ENCODE measurements at regions not wholly inside any gene's neighbourhood (a gene's known extent, or its start where the extent isn't known, plus 50 kb on each side); places are given as distances from the start of the nearest gene placed in this dataset.
"Not testable (repeated sequence)": the region's sequence is repeated elsewhere in the genome, so short reads cannot be mapped to it uniquely, and the experiment has no call there.

DNA sequence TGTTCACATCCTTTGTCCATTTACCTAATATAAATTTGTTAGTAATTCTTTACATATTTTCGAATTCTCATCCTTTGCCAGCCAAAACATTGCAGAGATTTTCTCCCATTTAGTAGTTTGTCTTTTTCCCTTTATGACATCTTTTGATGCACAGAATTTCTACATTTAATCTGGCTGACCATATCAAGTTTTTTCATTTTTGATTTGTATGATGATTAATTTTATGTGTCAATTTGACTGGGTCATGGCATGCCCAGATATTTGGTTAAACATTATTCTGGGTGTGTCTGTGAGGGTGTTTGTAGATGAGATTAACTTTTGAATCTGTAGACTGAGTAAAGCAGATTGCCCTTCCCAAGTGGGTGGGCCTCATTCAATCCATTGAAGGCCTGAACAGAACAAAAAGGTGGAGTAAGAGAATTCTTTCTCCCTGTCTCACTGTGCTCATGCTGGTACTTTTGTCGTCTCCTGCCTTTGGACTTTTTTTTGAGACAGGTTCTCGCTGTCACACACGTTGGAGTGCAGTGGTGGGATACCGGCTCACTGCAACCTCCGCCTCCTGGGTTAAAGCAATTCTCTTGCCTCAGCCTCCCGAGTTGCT, 72.1 kb upstream of the EPB41L1 start:
- no peak for DNase-seq

DNA sequence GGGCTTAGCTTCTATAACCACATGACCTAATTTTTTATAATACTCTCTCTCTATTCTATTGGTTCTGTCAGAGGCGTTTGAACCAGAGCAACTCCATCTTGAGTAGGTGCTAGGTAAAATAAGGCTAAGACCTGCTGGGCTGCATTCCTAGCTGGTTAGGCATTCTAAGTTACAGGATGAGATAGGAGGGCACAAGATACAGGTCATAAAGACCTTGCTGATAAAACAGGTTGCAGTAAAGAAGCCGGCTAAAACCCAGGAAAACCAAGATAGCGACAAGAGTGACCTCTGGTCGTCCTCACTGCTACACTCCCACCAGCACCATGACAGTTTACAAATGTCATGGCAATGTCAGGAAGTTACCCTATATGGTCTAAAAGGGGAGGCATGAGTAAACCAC, 71.3 kb upstream of the EPB41L1 start:
- DNase-seq: not testable (repeated sequence)

DNA sequence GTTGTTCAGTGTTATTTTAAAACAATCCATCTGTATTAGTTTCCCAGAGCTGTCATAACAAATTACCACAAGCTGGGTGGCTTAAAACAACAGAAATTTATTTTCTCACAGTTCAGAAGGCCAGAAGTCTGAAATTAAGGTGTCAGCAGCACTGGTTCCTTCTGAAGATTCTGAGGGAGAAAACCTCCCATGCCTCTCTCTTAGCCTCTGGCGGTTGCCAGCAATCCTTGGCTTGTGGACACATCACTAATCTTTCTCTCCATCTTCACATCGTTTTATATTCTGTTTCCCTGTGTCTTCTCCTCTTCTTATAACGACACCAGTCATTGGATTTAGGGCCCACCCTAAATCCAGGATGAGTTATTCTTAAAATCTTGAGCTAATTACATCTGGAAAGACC, 70.2 kb upstream of the EPB41L1 start:
- no peak for DNase-seq

DNA sequence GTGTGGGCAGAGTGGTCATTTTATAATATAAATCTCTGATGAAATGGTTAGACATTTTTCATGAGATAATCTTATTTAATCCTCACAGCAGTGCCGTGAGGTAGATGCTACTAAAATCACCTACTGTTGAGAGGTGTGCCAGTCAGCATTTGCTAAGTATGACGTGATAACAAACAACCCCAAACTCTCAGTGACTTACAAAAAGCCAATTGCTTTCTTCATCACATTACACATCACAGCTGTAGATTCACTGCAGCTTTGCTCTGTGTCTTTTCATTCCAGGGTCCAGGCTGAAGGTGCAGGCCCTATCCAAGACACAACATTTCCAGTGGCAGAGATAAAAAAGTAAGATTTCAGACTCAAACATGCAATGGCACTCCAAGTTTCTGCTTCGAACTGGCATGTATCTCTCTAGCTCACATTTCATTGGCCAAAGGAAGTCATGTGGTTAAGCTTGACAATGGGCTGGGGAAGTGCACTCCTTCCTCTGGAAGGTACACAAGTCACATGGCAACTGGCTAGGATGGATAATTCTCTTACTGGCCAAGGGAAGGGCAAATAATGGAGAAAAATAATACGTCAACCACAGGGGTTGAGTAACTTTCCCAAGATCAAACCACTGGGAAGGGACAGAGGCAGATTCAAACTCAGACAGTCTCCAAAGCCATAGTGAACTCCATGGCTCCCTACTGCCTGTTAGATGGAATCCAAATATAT, 69.5 kb upstream of the EPB41L1 start:
- DNase-seq: no peak

DNA sequence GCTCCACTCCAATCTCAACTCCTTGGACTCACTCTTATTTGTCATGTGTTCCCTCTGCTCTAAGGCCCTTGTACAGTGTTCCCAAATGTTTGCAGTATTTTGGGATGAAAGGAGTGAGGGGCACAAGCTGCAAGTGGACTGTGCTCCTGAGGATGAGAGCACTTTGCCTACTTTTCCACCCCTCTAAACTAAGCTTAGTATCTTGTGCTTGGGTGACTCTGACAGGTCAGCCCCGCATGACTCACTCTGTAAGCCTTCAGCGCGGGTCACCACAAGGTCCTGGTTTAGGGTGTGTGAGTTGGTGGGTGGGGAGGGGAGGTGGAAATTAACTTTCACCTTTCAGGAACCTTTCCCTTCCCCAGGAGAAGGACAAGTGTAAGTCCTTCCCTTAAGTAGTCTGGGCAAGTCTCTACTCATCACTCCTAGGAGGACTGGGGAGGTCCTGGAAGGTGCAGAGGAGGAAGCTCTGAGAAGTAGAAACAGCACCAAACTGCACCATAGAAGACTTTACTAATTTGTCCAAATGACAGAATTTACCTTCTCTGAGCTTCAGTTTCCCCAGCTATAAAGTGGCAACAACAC, 68.8 kb upstream of the EPB41L1 start:
- no peak for DNase-seq

DNA sequence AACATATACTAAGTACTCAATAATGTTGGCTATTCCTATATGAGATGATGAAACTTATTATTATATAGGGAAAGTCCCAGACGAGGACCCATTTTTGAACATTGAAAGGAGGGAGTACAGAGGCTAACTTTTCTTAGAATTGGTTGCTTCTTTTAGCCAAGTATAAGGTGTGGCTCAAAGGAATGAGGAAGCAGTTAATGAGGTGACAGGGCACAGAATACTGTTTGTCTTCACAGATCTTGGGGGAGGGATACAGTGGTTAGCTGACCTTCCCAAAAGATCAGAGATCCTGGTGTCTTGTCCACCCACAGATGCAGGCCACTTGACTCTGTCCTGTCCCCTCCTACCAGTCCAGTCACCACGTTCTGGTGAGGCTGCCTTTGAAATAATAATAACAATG, 67.8 kb upstream of the EPB41L1 start:
- no peak for DNase-seq

DNA sequence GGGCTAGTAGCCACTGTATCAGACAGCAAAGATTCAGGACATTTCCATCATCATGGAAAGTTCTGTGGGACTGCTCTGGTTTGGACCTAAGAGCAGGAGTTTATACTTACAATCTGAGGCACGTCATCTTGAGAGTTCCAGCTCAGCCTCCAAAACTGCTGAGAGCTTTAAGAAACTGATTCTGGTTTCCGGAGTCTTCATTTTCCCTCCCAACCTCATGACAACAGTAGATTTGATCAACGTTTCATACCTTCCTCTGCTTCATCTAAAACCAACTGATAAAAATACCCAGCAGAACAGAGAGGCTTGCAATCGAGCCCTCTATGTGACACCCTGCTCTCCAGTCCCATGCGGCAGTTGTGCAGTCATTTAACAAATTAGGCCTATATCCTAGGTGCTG, 64.3 kb upstream of the EPB41L1 start:
- no peak for DNase-seq

DNA sequence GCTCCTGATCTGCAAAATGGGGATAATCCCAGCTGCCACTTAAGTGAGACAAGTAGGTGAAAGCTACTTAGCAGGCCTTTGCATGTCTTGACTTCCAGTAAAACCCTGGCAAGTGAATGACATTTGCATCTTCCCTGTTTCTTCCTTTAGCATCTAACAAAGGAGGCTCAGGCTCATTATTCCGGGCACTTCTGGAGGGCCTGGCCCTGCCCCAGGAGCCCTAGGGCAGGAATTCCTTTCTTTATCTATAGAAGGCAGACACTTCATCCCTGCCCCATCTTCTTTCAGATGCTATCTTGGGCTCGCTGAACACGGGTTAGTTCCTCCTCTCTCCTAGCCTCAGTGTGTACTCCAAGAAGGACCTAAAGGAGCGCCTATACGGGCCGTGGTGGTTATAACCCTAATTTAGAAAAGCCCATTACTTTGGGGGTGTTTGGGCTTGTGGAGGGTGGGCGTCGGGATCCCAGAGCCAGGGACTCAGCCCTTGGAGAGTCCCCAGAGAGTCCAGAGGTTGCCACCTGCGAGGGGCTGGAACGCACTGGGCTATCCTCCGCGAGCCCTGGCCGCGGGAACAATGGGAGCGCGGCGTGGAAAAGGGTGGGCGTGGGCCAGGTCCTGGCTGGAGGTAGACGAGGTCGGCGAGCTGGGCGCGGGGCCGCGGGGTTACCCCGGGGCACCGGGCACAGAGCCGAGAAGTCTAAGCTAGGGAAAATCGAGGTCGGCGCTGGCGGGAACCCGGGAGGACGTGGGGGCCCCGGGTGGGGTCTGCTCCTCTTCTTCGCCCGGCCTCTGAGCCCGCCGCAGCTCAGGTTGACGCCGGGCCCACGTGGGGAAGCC, 62.8 kb upstream of the EPB41L1 start:
- DNase-seq: no peak

DNA sequence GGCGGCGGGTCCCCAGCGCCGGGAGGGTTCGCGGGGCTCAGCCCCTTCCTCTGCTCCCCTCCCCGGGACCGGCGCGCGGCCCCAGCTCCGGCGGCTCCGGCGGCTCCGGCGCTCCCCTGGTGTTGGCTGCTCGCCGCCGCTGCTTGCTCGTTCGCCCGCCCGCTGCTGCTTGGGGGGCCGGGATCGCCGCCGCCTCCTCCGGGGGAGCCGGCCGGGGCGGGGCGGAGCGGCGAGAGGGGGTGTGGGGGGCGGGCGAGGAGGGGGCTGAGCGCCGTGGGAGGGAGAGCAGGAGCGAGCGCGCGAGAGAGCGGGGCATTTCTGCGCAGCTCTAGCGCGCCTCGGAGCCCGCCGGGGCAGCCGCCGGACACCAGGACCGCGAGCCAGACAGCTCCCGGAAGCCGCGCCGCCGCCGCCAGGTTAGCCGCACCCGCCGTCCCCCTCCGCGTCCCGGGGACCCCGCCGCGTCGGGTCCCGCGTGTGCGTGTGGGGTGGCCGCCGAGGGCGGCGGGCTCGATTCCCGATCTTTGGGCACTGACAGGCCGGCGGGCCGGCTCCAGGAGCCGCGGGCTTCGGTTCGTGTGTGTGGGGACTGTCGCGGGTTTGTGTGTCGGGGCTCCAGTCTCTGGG, 62.0 kb upstream of the EPB41L1 start:
- no peak for DNase-seq

DNA sequence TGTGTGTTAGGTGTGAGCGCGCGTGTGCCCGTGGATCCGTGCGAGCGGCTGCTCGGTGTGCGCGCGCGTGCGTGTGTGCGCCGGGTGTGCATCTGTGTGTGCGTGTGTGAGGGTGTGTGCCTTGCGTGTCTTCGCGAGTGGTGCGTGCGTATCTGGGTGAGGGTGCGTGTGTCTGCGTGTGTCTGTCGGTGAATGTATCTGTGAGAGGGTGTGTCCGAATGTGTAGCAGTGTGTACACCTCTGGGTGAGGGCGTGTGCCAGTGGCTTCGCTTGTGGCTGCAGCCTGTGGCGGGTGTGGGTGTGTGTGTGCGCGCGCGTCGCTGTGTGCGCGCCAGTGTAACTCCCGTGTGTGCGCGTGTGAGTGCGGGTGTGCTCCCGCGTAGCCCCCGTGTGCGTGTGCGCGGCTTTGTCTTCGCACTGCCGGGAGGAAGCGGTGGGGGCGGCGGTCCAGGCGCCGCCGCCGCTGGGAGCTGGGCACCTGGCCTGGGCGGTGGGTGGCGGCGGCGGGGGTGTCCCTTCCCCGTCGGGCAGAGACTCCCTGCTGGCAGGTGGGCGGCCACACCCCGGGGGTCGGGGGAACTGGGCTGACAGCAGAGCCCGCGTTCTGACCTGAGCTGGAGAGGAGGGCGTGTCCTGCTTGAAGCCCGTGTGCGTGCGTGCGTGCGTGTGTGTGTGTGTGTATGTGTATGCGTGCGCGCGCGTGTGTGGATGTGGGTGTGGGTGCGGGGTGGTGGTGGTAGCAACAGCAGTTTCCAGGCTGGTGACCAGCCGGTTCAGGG, 61.3 kb upstream of the EPB41L1 start:
- peak; percentile 15 for DNase-seq

DNA sequence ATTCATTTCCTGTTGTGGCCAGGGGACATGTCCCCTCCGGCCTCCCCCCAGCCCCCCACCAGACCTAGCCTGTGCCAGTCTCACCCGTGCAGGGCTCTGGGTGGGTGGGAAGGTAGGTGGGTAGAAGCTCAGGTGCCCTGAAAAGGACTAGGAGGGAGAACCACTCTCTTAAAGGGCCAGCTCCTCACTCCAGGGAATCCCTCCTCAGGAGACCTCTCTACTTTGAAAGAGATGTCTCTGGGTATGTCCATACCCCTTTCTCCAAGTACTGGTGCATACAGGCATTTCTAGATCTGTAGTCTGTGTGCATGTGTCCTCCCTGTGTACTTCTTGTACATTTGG, 60.8 kb upstream of the EPB41L1 start:
- DNase-seq: no peak

DNA sequence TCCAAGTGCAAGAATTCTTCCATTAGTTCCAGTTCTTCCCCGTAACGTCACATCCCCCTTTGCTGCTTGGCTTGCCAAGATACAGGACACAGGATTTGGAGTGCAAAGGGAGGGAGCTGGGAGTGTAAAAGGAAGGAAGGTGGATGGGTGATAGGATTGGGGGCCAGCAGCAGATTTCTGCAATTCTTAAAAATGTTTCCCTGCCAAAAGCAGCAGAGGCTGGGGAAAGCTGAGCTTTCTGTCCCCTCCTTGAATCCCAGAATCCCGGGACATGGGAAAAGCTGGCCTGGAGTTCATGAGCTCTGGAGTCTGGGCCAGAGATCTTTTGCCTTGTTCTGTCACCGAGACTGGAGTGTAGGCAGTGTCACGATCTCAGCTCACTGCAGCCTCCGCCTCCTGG, 60.0 kb upstream of the EPB41L1 start:
- DNase-seq: no peak

DNA sequence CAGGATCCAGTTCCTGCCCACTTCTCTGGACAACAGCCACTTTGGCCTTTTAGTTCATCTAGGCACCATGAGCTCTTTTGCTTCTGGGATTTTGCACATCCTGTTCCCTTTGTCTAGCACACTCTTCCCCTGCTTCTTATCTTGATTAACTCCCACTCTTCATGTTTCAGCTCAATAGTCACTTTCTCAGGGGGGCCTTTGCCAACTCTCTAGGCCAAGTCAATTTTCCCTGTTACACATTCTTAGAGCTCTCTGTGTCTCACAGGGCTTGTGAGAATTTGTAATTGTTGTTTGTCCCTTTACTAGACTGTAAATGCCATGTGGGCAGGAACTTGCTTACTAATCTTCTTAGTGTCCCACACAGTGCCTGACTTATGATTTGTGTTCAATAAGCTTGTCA, 58.1 kb upstream of the EPB41L1 start:
- DNase-seq: no peak

DNA sequence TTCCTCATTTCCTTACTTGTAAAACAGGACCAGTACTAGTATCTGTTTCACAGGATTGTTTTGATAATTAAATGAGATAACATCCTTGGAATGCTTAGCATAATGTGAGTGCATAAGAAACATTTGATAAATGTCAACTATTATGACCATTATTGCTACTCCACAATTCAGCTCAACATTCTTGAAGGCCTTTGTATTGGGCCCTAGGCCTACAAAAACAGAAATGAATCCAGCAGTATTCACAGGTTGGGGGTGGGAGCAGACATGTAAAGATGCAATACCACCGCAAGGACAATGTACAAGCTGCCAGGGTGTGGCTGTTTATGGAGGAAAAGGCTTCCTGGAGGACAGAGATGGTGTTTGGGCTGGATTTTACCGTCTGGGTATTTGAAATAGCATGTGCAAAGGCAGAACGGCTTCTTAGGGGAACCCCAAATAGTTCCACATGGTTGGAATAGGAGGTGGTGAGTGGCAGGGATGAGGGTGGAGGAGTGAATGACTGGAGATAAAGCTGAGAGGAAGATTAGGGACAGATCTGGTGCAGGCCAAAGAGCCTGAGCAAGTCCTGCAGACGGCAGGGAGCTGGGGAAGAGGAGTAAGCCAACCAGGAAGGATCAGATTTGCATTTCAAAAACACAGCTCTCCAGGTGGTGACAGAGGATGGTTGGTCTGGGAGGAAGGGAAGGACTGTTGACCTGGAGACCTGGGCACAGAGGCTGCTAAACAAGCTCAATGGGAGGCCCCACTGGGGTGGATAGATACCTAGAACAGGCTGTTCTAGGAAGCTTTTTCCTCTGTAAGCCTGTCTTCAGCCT, 57.0 kb upstream of the EPB41L1 start:
- peak; percentile 42 for DNase-seq

DNA sequence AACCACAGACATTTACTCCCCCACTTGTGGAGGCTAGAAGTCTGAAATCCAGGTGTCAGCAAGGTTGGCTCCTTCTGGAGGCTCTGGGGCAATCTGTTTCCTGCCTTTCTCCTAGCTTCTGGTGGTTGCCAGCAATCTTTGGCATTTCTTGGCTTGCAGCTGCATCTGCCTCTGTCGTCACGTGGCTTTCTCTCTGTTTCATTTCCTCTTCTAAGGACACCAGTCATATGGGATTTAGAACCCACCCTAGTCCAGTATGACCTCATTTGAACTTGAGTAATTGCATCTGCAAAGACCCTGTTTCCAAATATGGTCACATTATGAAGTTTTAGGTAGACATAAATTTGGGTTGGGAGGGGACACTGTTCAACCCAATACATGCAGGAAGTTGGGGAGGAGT, 56.2 kb upstream of the EPB41L1 start:
- DNase-seq: no peak

DNA sequence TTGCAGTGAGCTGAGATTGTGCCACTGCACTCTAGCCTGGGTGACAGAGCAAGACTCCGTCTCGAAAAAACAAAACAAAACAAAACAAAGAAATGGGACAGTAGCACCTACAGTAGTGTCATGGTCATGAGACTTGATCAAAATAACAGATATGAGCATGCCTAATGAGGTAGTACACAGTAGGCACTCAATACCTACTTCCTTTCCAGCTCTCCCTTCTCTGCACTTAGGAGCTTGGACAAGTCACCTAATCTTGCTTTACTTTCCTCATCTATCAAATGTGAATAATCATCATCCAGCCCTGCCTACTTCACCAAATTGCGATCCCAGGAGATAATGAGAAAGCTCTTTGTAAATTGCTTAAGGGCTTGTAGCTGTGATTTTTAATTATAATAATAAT, 55.4 kb upstream of the EPB41L1 start:
- no peak for DNase-seq

DNA sequence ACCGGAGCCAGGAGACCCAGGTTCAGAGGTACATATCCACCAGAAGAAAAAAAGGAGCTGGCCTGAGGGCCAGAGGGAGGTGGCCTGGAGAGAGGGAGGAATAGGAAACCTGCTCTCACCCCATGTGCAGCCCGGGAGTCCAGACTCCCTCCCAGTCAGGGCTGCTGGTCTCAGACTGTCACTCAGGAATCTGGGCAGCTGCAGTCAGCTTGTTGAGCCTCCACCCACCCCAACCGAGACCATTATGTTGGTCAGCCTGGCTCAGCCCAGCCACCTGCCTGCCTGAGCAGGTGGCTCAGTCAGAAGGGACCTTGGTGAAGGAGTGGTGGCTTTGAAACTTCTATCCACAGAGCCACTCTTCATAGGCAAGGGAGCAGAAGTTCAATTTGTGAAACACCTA, 53.3 kb upstream of the EPB41L1 start:
- peak; percentile 78 for DNase-seq

DNA sequence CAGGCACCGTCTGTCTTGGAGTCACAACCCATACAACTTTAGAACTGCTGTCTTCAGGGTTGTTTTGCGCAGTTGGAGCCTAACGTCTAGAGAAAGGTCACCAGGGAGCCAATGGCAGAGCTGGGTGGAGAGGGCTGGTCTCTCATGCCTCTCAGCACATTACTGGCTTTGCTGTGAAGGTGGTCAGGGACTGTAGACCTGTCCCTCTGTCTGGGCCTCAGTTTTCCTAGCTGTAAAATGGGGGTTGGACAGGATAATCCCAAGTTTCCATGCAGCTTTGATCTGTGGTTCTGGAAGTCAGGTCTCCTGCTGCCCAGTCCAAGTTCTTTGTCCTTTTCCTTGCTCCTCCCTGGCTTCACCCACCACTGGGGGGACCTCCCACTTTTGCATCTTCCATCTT, 52.2 kb upstream of the EPB41L1 start:
- no peak for DNase-seq

DNA sequence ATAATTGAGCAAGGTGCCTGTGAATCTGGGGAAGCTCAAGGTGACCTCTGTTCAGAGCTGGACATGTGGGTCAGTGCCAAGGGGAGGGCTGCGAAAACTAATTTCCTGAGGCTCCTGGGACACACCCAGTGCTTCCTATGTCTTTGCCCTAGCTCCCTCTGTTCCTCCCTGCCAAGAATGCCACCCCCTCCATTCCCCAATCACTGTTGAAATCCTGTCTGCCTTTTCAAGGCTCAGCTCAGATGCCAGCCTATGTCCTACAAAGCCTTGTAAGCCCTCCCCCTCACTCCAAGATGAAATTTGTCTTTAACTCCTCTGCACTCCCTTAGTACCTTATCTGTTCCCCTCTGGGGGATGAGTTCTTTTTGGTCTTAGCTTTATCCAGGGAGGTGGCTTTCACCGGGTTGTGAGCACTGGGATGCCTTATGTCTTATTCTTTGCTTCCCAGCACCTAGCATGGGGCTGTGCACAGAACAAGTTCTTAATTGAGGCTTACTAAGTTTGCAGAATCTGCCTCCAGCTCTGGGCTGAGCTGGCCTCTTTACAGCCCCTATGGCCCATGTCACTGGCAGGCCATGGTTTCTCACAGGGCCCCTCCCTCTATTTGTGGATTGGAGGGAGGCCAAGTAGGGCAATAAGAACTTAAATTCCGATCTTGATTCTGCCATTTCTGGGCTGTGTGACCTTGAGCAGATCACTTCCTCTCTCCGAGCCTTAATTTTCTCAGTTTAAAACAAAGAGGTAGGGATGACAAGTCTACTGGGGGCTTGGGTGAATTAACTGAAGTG, 51.5 kb upstream of the EPB41L1 start:
- no peak for DNase-seq

DNA sequence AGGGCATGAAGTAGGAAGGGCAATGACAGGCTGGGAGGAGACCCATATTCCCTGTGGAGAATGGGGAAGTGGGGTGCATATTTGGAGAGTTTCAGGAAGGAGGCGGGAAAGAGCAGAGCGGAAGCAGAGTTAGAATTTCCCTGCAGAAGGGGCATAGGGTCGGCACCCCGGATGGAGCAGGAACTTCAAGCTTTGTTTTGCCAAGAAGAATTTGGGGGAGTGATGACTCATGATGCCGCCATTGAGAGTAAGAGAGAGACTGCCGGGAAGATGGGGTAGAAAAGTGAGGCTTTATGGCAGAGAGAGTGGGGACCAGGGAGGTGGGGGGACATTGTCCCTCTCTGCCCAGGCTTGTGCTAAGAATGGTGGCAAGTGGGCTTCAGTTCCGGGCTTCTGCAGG, 50.3 kb upstream of the EPB41L1 start:
- no peak for DNase-seq
